ENCODE measurements at regions not wholly inside any gene's neighbourhood (a gene's known extent, or its start where the extent isn't known, plus 50 kb on each side); places are given as distances from the start of the nearest gene placed in this dataset.

DNA sequence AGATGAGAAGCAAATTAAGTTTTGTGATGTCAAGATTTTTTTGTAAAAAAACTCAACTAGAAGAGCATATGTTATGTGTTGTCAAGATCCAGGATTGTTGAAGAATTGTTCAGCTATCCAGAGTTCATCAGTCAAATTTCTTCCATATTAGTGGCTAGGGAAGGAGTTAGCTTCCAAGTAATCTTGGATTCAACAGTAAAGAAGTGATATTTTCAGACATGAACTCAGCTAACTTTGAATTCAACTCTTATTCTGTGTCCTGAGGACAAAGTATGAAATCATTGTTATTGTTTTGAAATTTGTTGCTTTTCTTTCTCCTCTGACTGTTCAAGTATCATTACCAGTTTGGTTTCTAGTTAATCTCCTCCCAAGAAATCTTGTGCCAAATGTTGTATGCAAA is 589.3 kb upstream of the NOVA1 start:
- TF ChIP-seq, protein P1, sequence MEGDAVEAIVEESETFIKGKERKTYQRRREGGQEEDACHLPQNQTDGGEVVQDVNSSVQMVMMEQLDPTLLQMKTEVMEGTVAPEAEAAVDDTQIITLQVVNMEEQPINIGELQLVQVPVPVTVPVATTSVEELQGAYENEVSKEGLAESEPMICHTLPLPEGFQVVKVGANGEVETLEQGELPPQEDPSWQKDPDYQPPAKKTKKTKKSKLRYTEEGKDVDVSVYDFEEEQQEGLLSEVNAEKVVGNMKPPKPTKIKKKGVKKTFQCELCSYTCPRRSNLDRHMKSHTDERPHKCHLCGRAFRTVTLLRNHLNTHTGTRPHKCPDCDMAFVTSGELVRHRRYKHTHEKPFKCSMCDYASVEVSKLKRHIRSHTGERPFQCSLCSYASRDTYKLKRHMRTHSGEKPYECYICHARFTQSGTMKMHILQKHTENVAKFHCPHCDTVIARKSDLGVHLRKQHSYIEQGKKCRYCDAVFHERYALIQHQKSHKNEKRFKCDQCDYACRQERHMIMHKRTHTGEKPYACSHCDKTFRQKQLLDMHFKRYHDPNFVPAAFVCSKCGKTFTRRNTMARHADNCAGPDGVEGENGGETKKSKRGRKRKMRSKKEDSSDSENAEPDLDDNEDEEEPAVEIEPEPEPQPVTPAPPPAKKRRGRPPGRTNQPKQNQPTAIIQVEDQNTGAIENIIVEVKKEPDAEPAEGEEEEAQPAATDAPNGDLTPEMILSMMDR (IDR thresholded peaks at IDR 0.05) = no peak
- ATAC-seq (ENCODE audit: insufficient number of reproducible peaks, low FRiP score, low read depth) = no peak
- Histone ChIP-seq H3K36me3 (no peaks in the 10 kb centered on the region), H3K27me3 (replicated peaks; ENCODE audit: insufficient read depth) (no peaks in the 10 kb centered on the region), H3K4me3 (no peak overlapping the region), H3K27ac (no peak overlapping the region), H3K4me1 (ENCODE audit: control insufficient read depth in 1 of 2, low read depth in 2 of 2) (no peaks in the 10 kb centered on the region), H3K9me3 (no peaks in the 10 kb centered on the region)
- DNase-seq (ENCODE audit: low spot score) = no peak

DNA sequence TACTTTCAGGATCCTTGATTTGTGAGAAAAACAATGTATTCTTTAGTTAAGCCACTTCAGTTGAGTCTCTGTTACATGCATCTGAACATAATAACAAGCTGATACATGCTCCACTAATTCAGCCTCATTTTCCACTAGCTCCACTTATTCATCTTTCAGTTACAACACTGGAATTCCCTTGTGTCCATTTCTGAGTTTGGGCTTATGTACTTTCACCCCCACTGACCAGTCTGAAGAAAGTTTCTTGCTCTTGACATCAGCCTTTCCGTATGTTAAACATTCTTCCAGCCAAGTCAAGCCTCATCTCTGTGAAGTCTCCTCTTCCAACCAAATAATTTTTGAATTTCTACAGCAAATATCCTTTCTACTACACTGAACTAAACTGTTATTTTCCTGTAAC is 592.5 kb upstream of the NOVA1 start:
- Histone ChIP-seq H3K27ac (no peak overlapping the region), H3K4me3 (no peak overlapping the region), H3K9me3 (no peaks in the 10 kb centered on the region), H3K27me3 (replicated peaks; ENCODE audit: insufficient read depth) (no peaks in the 10 kb centered on the region), H3K4me1 (ENCODE audit: control insufficient read depth in 1 of 2, low read depth in 2 of 2) (no peaks in the 10 kb centered on the region), H3K36me3 (no peaks in the 10 kb centered on the region)
- no peak for DNase-seq (ENCODE audit: low spot score)
- ATAC-seq (ENCODE audit: insufficient number of reproducible peaks, low FRiP score, low read depth) = no peak
- TF ChIP-seq, protein P1 (IDR thresholded peaks at IDR 0.05) = no peak

DNA sequence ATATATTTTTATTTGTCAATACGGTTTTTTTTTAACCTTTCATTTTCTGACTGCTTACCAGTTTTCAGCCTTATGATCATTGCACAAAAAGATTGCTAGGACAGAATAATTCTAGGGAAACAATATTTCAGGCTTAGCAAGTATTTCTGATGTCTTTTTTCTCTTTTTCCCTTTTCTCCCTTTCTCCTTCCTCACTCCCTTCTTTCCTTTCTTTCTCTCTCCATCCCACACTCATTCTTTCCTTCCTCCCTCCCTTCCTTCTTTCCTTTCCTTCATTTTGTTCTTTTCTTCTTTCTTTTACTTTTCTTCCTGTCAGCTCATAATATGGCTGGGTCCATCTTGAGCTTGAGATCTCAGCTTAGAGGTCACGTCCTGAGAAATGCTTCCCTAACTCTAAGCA is 601.4 kb upstream of the NOVA1 start:
- Histone ChIP-seq H3K4me1 (ENCODE audit: control insufficient read depth in 1 of 2, low read depth in 2 of 2) (no peaks in the 10 kb centered on the region), H3K4me3 (no peak overlapping the region), H3K9me3 (no peaks in the 10 kb centered on the region), H3K27me3 (replicated peaks; ENCODE audit: insufficient read depth) (no peaks in the 10 kb centered on the region), H3K27ac (no peak overlapping the region), H3K36me3 (no peaks in the 10 kb centered on the region)
- TF ChIP-seq, protein P1 (IDR thresholded peaks at IDR 0.05) = no peak
- no peak for ATAC-seq (ENCODE audit: insufficient number of reproducible peaks, low FRiP score, low read depth)
- DNase-seq (ENCODE audit: low spot score) = no peak

DNA sequence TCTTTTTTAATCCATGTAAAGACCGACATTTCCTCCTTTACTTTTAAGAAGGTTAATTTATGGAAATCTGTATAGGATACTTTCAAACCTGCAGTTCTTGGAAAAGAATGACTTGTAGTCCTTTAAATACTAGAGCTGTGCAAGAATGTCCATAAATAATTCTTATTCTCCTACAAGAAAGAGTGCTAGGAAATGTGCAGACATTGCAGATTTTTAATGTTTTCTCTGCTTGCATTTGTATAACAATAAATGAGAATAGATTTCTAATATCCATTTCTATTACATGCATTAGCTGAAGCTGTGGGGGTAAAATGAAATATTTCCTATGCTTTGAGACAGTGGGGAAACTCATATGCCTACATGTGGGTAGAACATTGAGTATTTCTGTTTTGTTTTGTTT is 607.2 kb upstream of the NOVA1 start:
- no peaks in the 10 kb centered on the region for H3K4me1 ChIP-seq (ENCODE audit: control insufficient read depth in 1 of 2, low read depth in 2 of 2)
- TF ChIP-seq, protein P1 (IDR thresholded peaks at IDR 0.05) = no peak
- H3K9me3 ChIP-seq = no peaks in the 10 kb centered on the region
- no peaks in the 10 kb centered on the region for H3K27me3 ChIP-seq (replicated peaks; ENCODE audit: insufficient read depth)
- no peak for ATAC-seq (ENCODE audit: insufficient number of reproducible peaks, low FRiP score, low read depth)
- H3K27ac ChIP-seq = no peak overlapping the region
- H3K36me3 ChIP-seq = no peaks in the 10 kb centered on the region
- DNase-seq (ENCODE audit: low spot score) = no peak
- no peak overlapping the region for H3K4me3 ChIP-seq

DNA sequence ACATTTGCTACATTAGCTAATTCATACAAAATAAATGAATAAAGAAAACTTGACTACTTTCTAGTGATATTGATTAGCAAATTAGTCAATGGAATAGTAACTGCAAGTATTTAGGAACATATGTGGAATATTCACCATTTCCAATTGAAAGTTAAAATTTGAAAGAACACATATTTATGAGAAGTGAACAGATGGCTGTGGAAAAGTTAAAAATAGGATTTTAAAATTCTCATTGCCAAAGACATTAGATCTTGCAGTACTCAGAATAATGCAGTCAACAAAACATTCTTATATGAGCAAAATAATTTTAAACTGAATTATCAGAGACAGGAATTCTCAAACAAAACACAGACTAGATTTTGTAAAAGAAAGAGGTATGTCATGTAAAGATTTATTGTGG is 613.9 kb upstream of the NOVA1 start:
- H3K27ac ChIP-seq = no peak overlapping the region
- no peaks in the 10 kb centered on the region for H3K9me3 ChIP-seq
- ATAC-seq (ENCODE audit: insufficient number of reproducible peaks, low FRiP score, low read depth) (no peak), DNase-seq (ENCODE audit: low spot score) (no peak)
- TF ChIP-seq, protein P1 (IDR thresholded peaks at IDR 0.05) = no peak
- no peaks in the 10 kb centered on the region for H3K27me3 ChIP-seq (replicated peaks; ENCODE audit: insufficient read depth)
- no peaks in the 10 kb centered on the region for H3K4me1 ChIP-seq (ENCODE audit: control insufficient read depth in 1 of 2, low read depth in 2 of 2)
- H3K36me3 ChIP-seq = no peaks in the 10 kb centered on the region
- H3K4me3 ChIP-seq = no peak overlapping the region
